Panc1 (cell line): ENCODE measurements at regions not wholly inside any gene's neighbourhood (a gene's known extent, or its start where the extent isn't known, plus 50 kb on each side); places are given as distances from the start of the nearest gene placed in this dataset.

Experiments
- ATAC-seq: fragments of 200-7000 bp; cut with Tn5 transposase; 2 replicates; pipeline ENCODE4 v1.9.1; 2020; ENCODE audit warnings: mild to moderate bottlenecking, moderate library complexity
- BruUV-seq: library from RNA; stranded (reverse); fragments of 400-500 nt; replicated peaks from 2 replicates; lab custom pipeline; 2021; lab: Mats Ljungman, UMichigan
- CTCF ChIA-PET: fragments of 300-600 bp; sonication (Branson Sonifier 250); formaldehyde crosslinking; loops from one replicate; lab custom pipeline; 2022; ENCODE audit warnings: antibody characterized with exemption; lab: Charles Lee
- POLR2A ChIA-PET: fragments of 300-600 bp; sonication (Branson Sonifier 250); formaldehyde crosslinking; loops from one replicate; lab custom pipeline; 2022; ENCODE audit warnings: antibody characterized with exemption; lab: Charles Lee
- DNase-seq: peaks from one replicate; pipeline ENCODE4 v3.0.0-alpha.2; 2010; ENCODE audit warnings: low read depth, low spot score
- H3K27ac ChIP-seq: 2 replicates; pipeline ENCODE4 v1.5.1; 2011; ENCODE audit warnings: mild to moderate bottlenecking, low read length, inconsistent platforms
- H3K27me3 ChIP-seq: fragments of 200-500 bp; sonication (Bioruptor generic); 2 replicates; pipeline ENCODE4 v1.6.0; 2014; ENCODE audit warnings: low read length, inconsistent platforms; ENCODE audit not compliant: control insufficient read depth, insufficient read depth
- H3K36me3 ChIP-seq: fragments of 200-500 bp; sonication (Bioruptor generic); 2 replicates; pipeline ENCODE4 v1.5.1; 2014; ENCODE audit warnings: inconsistent platforms, mild to moderate bottlenecking, low read length, moderate library complexity; ENCODE audit not compliant: control insufficient read depth, insufficient read depth
- H3K4me1 ChIP-seq: 2 replicates; pipeline ENCODE4 v1.5.1; 2011; ENCODE audit warnings: inconsistent platforms, mild to moderate bottlenecking, low read length, moderate library complexity; ENCODE audit not compliant: control insufficient read depth, insufficient read depth
- H3K4me3 ChIP-seq, 2 experiments: 2 replicates each; pipeline ENCODE4 v1.5.1; 2011 to 2012; ENCODE audit warnings: low read depth in 2 of 2, low read length in 2 of 2, mild to moderate bottlenecking in 2 of 2, inconsistent platforms in 1 of 2, moderate library complexity in 1 of 2
- H3K9me3 ChIP-seq: fragments of 200-500 bp; sonication (Bioruptor generic); 2 replicates; pipeline ENCODE4 v1.5.1; 2014; ENCODE audit warnings: low read depth, mild to moderate bottlenecking, inconsistent platforms, low read length, moderate library complexity; ENCODE audit not compliant: control insufficient read depth, insufficient read depth
- CTCF ChIP-seq: fragments of 450-650 bp; IDR thresholded peaks from 2 replicates; pipeline ENCODE4 v1.5.1; 2017; ENCODE audit warnings: mild to moderate bottlenecking
- POLR2AphosphoS5 ChIP-seq: IDR thresholded peaks from 2 replicates; pipeline ENCODE4 v1.6.1; 2012; ENCODE audit warnings: mild to moderate bottlenecking, low read depth, low read length, moderate library complexity
- REST ChIP-seq, 2 experiments: IDR thresholded peaks; 2 replicates each; pipeline ENCODE4 v1.6.1; 2011 to 2012; ENCODE audit warnings: low read depth in 2 of 2, control low read depth in 1 of 2, low read length in 1 of 2, mild to moderate bottlenecking in 1 of 2, moderate library complexity in 1 of 2; ENCODE audit not compliant: insufficient read depth in 1 of 2
- SIN3A ChIP-seq: IDR thresholded peaks from 2 replicates; pipeline ENCODE4 v1.6.1; 2012; ENCODE audit warnings: low read depth, mild to moderate bottlenecking, low read length, moderate library complexity, borderline replicate concordance; ENCODE audit not compliant: insufficient read depth
- TCF7L2 ChIP-seq: IDR thresholded peaks from 2 replicates; pipeline ENCODE4 v1.6.1; 2011; ENCODE audit warnings: mild to moderate bottlenecking, low read depth, low read length, inconsistent platforms
- in situ Hi-C: cut with HindIII; loops from 2 replicates; pipeline ENCODE4 v1.10.0; 2016; ENCODE audit warnings: low sequenced_read_pairs, low pct_unique_long_range_greater_than_20kb
- intact Hi-C: fragments of 100-400 bp; cut with micrococcal nuclease; formaldehyde crosslinking; loops from one replicate; pipeline ENCODE4 v1.10.0; 2022; ENCODE audit not compliant: unreplicated experiment

GRCh38 chr11:127939000-127939399 is 648.4 kb downstream of the ETS1 start:
- ATAC-seq (no peak), DNase-seq (no peak)
- in situ Hi-C loops, result no loop called here
- Histone ChIP-seq H3K9me3 (no peaks in the 10 kb centered on the region), H3K27ac (no peak overlapping the region), H3K27me3 (no peaks in the 10 kb centered on the region), H3K4me1 (no peaks in the 10 kb centered on the region), H3K36me3 (no peaks in the 10 kb centered on the region), H3K4me3 (no peak overlapping the region)
- ChIA-PET POLR2A (no interaction called here), CTCF (no interaction called here)
- intact Hi-C loops, result no loop called here
- BruUV-seq, result no TSS peak
- TF ChIP-seq SIN3A (no peak), TCF7L2 (no peak), CTCF (no peak), POLR2AphosphoS5 (no peak), REST (IDR thresholded peaks at IDR 0.05; ENCODE audit: insufficient read depth in 1 of 2, low read depth in 2 of 2, low read length in 1 of 2) (no peak)

- CTCF ChIA-PET, result no interaction called here
- intact Hi-C loops, result no loop called here
Measured at GRCh38 chr11:127935081-127935480, 652.3 kb downstream of the ETS1 start.

More at GRCh38 chr11:127935081-127935480, 652.3 kb downstream of the ETS1 start:
- Histone ChIP-seq H3K4me3 (no peak overlapping the region), H3K27ac (no peak overlapping the region), H3K4me1 (no peaks in the 10 kb centered on the region), H3K9me3 (no peaks in the 10 kb centered on the region), H3K36me3 (no peaks in the 10 kb centered on the region), H3K27me3 (no peaks in the 10 kb centered on the region)
- no peak for DNase-seq
- no peak for TF ChIP-seq POLR2AphosphoS5
- TF ChIP-seq REST (IDR thresholded peaks at IDR 0.05; ENCODE audit: insufficient read depth in 1 of 2, low read depth in 2 of 2, low read length in 1 of 2), result no peak
- TF ChIP-seq TCF7L2, result no peak
- no peak for TF ChIP-seq CTCF
- no peak for TF ChIP-seq SIN3A
- POLR2A ChIA-PET, result no interaction called here
- no TSS peak for BruUV-seq
- ATAC-seq, result no peak
- in situ Hi-C loops, result no loop called here
